Central memory CD4-positive, alpha-beta T cell (primary cell): ENCODE measurements at regions not wholly inside any gene's neighbourhood (a gene's known extent, or its start where the extent isn't known, plus 50 kb on each side); places are given as distances from the start of the nearest gene placed in this dataset.
"Not testable (repeated sequence)": the region's sequence is repeated elsewhere in the genome, so short reads cannot be mapped to it uniquely, and the experiment has no call there.

Source experiments
- DNase-seq: peaks from one replicate; pipeline ENCODE4 v3.0.0; 2022

DNA sequence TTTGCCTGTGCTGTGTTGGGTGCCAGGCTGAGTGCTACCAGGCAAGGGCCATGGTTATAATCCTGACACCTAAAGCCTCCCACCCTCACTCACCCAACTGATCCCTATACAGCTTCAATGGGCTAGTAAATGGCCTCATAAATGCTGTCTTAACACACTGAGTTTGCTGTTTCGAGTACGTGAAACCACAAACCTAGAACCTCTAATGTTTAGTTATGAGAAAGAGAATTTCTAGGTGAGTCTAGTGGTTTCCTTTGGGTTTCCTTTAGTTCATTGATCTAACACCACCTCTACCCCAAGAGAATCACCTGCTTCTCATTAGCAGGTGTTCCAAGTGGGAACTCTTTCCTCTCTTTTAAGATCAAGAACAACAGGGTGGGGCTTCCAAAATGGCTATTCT lies 172.0 kb downstream of the MC4R start:
- no peak for DNase-seq

DNA sequence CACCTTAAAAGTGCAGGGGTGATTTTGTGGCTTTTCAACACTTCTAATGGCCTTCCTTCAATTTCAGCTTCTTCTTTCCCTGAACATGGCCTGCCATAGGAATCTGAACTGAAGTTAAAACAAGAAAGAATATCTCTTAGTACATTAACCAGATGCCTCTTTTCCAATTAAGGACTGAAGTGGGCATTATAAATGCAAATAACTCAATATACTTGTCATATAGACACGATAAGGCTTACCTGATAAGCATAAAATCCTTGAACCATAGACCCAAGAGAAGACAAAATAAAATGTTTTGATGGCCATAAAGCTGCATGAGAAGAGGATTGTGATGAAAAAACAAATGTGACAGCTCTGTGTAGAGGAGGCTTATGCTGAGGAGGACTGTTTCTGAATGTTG lies 173.1 kb downstream of the MC4R start:
- no peak for DNase-seq

DNA sequence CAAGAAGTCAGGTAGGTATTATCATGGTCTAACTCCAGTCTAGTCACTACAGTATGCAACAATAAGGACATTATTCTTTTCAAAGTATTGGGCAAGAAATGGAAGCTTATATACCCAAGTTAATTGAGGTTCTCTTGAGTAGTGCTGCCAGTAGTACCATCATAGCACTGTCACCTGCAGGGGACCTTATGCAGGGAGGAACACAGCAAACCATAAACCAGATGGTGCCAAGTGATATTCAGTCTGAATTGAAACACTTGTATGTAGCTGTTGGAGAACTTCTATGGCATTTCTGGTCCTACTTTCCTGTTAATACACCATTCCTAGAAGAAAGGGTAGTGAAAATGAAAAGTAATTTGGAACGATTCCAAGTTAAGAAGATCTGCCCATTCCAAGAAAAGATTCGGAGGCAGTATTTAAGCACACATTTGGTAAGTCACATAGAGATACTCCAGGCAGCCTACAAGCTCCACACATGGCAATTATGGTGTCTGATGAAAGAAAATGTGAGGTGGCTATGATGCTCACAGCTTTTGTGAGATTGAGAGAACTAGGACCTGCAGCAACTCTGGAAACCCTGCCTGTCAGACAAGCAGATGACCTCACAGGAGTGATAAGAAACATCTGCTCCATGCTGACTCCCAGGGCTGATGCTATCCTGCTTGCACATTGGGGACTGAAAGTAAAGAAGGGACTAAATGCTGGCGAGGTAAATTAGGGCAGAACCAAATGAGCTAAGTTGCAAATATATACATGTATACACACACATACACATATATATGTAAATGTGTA lies 174.7 kb downstream of the MC4R start:
- no peak for DNase-seq

DNA sequence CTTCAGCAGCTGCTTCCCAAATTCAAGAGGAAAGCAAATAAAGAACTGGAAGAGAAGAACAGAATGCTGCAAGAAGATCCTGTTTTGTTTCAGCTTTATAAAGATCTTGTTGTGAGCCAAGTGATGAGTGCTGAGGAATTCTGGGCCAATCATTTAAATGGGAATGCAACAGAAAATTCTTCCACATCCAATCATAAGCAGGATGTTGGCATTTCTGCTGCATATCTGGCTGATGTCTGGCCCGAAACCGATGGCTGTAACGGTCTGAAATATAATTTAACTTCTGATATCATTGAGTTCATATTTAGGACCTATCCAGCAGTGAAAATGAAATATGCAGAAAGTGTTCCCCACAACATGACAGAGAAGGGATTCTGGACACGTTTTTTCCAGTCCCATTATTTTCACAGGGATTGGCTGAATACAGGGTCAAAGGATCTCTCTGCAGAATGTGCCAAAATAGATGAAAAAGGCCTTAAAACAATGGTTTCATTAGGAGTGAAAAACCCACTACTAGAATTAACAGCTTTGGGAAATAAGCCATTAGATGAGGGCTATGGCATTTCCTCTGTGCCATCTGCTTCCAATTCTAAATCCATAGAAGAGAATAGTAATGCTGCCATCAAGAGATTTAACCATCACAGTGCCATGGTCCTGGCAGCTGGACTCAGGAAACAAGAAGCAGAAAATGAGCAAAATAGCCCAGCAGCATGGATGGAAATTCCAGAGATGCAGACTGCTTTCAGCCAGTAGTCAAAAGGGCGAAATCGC lies 175.6 kb downstream of the MC4R start:
- DNase-seq: no peak

DNA sequence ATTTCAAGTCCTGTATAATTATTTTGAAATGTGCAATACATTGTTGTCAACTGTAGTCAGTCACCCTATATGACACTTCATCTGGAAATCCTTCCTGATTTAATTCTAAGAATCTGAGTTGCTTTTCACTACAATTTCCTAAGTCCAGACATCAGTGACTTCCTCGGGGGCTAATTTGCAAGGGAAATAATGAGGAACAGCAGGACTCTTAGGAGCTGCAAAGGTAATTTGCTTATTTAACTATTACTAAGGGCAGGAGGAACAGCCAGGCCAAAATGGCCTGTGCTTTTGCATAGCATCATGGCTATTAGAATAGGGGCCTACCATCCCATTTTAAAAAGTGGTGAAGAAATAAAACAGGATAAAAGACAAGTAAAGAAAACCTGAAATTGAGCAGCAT lies 178.8 kb downstream of the MC4R start:
- DNase-seq: no peak

DNA sequence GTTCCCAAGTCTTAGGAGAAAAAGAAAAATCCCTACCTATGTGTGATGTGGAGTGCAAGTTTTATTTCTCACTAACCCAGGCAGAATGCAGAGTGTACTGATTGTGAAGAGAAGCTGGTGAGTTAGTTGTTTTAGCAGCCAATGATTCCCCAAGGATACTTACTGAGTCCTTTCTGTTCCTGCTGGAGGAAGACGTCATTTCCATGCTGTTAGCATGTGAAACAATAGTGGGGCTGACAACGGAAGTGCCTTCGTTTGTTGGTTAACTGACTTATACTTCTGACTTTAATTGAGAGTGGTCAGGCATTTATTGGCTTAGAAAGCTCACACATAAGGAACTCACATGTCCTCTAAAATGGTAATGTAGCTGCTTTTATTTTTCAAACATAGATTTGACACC lies 180.6 kb downstream of the MC4R start:
- DNase-seq: no peak

DNA sequence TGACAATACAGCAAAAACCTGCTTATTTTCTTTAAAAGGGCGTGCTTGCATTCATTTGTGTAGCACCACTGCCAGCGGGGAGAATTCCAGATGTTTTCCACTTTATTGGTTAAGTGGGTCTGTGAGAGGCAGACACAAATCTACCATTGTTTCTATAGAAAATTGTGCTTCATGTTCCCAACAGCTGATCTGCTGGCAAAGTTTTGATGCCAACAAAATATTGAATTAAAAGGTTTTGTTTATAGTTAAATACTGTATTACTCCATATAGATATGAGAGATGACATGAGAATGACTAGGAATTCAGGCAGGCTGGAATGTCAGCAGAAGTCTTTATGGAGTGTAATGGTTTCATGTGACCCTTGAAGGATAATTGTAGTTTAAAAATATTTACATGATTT lies 182.7 kb downstream of the MC4R start:
- no peak for DNase-seq

DNA sequence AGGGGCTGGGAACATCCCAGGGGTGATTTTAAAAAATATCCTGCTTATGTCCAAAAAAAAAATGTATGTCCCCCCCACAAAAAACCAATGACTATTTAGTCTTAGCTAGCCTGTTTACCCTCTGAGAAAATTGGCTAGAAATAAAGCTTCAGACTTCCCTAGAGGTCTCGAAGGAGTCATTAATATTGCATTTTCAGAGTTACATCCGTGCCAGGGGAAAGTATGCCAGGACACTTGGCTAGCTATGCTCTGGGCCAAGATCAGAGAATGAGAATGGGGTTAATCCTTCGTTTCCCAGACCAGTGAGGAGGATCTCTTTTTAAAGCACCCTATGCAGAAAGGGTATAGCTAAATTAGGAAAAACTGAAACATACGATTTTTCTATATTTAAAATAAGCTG lies 183.6 kb downstream of the MC4R start:
- no peak for DNase-seq

DNA sequence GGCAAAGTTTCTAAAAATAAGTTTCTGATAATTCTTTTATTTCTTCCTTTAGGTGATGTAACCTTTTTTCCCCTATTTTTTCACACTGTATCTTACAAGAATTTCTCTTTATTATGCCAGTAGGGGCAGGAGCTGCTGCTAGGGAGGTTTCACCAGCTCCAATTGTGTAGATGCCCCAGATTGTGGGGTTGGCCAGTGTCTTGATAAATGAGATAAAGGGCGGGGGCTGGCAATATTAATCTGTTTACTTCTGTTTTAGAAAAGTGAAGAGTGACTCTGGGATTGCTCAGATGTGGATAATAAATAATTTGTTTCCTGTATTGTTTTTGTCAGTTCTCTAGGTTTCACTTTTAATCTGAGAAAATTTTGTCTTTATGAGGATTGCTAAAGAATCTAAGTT lies 190.4 kb downstream of the MC4R start:
- no peak for DNase-seq

DNA sequence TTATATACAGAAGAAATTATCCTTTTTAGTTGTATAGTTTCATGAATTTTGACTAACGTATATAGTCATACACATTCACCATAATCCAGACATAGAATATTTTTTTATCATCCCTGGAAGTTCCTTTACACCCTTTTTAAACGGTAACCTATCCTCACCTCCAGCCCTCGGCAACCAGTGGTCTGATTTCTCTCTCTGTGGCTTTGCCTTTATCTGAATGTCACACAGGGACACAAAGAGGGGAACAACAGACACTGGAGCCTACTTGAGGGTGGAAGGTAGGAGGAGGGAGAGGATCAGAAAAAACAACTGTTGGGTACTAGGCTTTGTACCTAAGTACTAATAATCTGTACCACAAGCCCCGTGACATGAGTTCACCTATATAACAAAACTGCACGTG lies 191.9 kb downstream of the MC4R start:
- DNase-seq: no peak

DNA sequence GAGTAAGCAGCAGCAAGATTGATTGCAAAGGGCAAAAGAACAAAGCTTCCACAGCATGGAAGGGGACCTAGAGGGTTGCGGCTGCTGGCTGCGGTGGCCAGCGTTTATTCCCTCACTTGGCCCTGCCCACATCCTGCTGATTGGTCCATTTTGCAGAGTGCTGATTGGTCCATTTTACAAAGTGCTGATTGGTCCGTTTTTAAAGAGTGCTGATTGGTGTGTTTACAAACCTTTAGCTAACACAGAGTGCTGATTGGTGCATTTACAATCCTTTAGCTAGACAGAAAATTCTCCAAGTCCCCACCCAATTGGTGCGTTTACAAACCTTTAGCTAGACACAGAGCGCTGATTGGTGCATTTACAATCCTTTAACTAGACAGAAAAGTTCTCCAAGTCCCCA lies 194.4 kb downstream of the MC4R start:
- DNase-seq: not testable (repeated sequence)

DNA sequence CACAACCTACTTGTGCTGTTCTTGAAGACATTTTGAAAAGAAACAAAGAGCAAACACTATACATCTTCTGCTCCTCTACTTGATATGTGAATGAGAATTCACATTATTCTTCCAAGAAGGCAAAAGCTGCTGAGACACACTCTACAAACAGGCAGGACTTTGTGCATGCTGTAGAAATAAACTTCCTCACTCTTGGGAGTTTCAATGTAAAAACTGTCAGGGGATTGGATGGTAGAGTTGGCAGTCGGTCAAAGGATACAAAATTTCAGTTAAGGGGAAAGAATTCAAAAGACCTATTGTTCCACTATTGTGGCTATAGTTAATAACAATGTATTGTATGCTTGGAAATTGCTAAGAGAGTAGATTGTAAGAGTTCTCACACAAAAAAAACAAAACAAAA lies 196.3 kb downstream of the MC4R start:
- no peak for DNase-seq

DNA sequence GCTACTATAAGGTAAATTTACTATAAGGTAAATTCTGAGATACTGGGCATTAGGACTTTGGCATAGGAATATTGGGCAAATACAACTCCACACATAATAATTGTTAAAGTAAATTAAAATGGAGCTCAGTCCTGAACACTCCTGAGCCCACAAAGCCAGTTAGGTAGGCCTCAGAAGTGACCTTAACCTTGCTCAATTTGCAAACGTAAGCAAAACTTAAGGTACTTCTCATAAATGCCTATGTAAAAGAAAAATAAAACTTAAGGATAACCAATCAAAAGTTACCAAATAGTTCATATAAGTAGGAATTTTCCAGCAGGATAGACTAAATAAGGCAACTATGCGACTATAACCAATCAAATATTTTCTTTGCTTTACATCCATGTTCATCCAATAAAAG lies 197.7 kb downstream of the MC4R start:
- no peak for DNase-seq

DNA sequence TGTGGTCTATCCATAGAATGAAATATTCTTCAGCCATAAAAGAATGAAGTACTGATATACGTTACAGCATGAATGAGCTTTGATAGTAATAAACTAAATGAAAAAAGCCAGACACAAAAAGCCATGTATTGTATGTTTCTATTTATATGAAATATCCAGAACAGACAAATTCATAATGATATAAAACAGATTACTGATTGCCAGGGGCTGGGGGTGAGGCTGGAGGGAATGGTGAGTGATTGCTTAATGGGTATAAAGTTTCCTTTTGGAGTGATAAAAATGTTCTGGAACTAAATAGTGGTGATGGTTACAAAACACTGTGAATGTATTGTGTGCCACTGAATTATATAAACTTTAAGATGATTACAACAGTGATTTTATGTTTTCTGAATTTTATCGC lies 200.5 kb downstream of the MC4R start:
- DNase-seq: no peak

DNA sequence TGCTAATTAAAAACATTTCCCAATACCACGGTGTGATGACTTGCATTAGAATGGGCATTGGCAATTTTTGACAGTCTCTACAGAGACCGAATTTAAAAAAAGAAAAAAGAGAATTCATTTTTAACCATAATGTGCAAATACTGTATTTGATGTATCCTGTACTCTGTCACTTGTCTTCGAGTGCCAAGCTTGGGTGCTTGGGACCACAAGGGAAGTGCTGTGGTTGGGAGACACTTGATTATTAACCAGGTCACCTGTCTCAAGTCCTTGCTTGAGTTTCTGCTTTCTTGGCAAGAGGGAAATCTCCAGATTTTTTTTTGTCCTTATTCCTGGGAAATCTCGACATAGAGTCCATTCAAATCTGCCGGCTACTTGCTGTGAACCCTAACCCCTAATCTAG lies 209.0 kb downstream of the MC4R start:
- no peak for DNase-seq

DNA sequence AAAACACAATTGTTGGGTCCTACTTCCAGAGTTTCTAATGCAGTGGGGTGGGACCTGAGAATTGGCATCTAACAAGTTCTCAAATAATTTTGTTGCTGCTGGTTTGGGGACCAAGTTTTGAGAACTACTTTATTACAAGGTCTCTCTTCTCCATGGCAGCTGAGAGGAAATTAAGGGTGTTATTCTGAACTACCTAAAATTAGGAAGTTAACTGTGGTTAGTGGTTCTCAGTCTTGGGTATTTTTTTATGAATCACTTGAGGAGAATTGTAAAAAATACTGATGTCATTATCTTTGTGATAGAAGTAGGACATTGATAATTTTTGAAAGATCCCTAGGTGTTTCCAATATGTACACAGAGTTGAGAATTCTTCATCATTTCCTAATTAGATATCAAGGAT lies 210.2 kb downstream of the MC4R start:
- no peak for DNase-seq

DNA sequence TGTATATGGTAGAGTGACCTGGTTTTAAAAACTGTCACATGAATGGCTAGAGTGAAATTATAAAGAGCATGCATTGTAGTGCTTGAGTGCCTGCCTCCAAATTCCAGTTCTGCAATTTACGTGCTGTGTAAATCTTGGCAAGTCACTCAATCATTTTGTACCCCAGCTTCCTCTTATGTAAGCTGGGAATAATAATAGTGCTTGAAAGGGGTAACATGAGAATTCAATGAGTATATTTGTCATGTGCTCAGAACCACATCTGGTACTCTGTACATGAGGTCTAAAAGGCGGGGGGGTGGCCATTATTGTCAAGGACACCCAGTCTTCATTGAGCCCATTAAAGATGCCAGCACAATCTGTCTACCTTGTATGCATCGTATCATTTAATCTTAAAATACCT lies 214.8 kb downstream of the MC4R start:
- DNase-seq: no peak

DNA sequence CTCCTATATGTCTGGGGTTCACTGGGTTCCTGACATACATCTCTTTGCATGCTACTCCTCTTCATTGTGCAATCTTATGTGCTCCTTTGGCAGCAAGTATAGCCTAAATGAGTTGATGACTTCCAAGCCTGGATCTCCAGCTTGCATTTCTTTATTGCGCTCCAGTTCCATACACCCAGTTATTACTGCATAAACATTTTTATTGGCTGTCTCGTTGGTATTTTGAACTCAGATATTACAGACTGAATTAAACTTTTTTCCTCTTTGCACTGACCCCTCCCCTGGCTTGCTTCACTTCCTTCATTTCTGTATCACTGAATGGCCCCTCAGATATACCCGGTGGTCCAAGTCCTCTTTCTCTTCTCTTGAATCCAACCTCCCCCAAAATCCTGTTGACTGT lies 219.2 kb downstream of the MC4R start:
- no peak for DNase-seq

DNA sequence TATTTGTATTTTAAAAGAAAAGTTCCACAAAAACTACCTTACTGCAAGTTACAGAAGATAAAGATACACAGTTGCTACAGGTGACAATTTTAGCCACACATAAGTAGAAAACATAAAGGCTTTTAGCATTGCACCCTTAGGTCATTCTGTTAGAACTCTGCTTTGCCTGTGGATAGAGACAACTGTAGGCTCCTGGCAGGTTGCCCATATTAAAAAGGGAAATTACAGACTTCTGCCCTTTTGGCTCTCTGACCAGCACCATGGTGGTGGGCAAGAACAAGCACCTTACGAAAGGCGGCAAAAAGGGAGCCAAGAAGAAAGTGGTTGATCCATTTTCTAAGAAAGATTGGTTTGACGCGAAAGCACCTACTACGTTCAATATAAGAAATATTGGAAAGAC lies 223.3 kb downstream of the MC4R start:
- DNase-seq: no peak

DNA sequence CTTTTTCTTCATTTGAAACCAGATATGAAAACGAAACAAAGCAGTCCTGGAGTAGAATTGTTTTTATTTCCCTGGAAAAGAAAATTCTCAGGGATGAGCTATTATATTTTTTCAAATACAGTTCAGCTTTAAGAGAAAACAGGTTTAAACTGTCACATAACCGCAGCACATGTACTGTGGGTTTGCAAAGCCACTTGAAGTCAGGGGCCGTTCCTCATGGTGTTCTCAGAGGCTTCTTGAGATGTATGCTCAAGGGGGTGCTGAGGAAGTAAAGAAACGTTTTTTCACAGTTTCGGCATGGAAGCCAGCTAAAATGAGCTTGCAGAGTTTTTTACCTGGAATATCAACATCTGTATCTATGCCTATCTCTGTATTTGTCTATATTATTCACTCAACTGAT lies 225.3 kb downstream of the MC4R start:
- DNase-seq: no peak

DNA sequence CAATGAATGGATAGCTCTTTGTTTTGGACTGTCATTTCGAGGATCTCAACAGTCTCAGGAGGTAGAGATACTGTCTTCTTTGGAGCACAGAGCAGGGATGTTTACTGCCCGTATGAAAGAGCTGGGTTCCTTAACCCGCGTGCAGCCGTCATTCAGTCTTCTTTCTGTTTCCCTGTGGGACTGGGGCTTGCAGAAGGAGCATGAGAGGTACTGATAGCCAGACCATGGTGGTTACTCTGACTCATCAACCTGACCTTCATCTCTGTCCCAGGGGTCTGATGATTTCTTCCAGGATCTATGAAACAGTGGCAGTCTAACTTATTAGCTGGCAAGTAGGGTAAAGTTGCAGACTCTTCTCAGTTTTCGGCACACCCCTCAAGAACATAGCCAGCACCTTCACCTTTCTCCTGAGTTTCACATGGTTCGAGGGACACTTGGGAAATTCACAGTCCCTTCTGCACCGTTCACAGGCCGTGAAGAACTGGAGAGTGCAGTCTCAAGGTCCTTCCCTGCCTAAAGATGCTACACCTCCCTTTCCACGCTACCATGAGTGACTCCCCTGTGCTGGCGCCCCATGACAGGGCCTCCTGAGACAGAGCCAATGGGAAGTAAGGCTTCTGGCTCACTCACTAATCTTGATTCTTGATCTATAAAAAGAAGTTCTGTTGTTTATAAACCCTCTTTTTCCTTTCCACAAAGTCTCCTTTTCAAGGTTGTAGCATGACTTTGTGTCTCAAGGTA lies 226.2 kb downstream of the MC4R start:
- DNase-seq: no peak

DNA sequence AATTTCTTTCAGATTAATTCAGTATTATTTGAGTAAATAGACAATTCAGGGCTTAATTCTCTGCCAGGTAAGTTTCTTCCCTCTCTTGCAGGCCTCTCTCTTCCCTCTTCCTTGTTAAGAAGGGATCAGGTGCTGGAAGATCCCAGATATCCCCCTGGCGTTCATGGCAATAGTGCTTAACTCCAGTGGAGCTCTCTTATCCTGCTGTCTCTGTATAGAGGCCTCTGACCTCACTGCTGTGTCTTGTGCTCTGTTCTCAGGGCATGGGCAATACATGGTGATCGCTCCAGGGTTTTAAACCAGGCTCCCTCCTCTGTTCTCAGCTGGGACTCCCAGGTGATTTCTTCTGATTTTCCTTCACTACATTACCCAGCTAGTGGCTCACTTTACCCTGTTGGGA lies 226.8 kb downstream of the MC4R start:
- DNase-seq: no peak

DNA sequence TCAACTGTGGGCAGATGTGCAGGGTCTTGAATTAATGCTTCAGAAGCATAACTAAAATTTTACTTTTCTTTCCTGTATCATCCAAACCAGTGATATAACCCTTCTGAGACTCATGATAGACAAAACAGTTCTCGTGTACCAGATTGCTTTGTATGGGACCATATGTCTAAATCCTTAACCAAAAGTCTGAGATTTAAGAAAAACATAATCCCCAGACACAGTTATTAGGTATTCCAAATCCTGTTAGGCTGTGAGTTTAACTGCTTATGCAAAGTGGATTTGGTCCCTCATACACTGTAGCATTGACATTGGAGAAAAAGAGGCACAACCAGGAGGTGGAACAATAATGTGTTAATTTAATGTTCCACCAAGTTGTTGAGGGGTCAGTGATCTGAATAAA lies 235.0 kb downstream of the PMAIP1 start:
- no peak for DNase-seq

DNA sequence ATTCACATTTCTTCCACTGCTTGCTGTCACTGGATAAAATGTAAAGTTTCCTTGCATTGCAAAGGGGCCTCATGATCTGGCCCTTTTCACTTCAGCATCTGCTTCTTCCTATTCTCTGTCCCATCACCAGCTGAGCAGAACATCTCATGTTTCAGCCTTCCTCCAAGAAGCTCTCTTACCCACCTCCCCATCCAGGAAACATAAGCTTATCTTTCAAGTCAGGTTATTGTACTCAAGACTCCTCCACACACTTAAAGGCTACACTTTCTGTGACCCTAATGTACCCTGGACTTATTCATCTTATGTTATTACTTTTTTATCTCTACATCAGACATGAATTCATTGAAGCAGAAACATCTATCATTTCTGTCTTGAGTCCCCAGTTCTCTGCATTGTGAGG lies 230.5 kb downstream of the PMAIP1 start:
- no peak for DNase-seq
